ENCODE measurements at regions not wholly inside any gene's neighbourhood (a gene's known extent, or its start where the extent isn't known, plus 50 kb on each side); places are given as distances from the start of the nearest gene placed in this dataset.

- Histone ChIP-seq H3K27ac (no peak overlapping the region), H3K36me3 (no peaks in the 10 kb centered on the region), H3K4me1 (ENCODE audit: low read depth) (no peaks in the 10 kb centered on the region), H3K27me3 (no peaks in the 10 kb centered on the region), H3K4me3 (no peak overlapping the region), H3K9me3 (ENCODE audit: low read depth) (no peaks in the 10 kb centered on the region)
- no peak for TF ChIP-seq CTCF (IDR thresholded peaks at IDR 0.05; ENCODE audit: low read depth, low read length)
- no peak for DNase-seq (ENCODE audit: low read depth in 1 of 2, low spot score in 1 of 2)
Observed at GRCh38 chr5:28408651-28409050, 1370.3 kb upstream of the CDH9 start.

- DNase-seq (ENCODE audit: low read depth in 1 of 2, low spot score in 1 of 2): peak in 1 of 2 donors; percentile 35
- H3K4me3 ChIP-seq: no peak overlapping the region
- no peak overlapping the region for H3K27ac ChIP-seq
- H3K27me3 ChIP-seq: no peaks in the 10 kb centered on the region
- no peaks in the 10 kb centered on the region for H3K9me3 ChIP-seq (ENCODE audit: low read depth)
- H3K36me3 ChIP-seq: no peaks in the 10 kb centered on the region
- peaks cover under 1% of the 10 kb centered on the region for H3K4me1 ChIP-seq (ENCODE audit: low read depth)
- TF ChIP-seq CTCF (IDR thresholded peaks at IDR 0.05; ENCODE audit: low read depth, low read length): no peak
Observed at GRCh38 chr5:28408186-28408585, 1369.8 kb upstream of the CDH9 start.

GRCh38 chr5:28404363-28405071 is 1366.1 kb upstream of the CDH9 start:
- H3K9me3 ChIP-seq (ENCODE audit: low read depth): no peaks in the 10 kb centered on the region
- H3K4me3 ChIP-seq: no peak overlapping the region
- no peak for TF ChIP-seq CTCF (IDR thresholded peaks at IDR 0.05; ENCODE audit: low read depth, low read length)
- peaks cover 4% of the 10 kb centered on the region for H3K4me1 ChIP-seq (ENCODE audit: low read depth)
- no peaks in the 10 kb centered on the region for H3K27me3 ChIP-seq
- no peak overlapping the region for H3K27ac ChIP-seq
- no peak for DNase-seq (ENCODE audit: low read depth in 1 of 2, low spot score in 1 of 2)
- H3K36me3 ChIP-seq: no peaks in the 10 kb centered on the region

GRCh38 chr5:28403846-28404245 is 1365.5 kb upstream of the CDH9 start:
- Histone ChIP-seq H3K27me3 (no peaks in the 10 kb centered on the region), H3K9me3 (ENCODE audit: low read depth) (no peaks in the 10 kb centered on the region), H3K27ac (no peak overlapping the region), H3K4me3 (no peak overlapping the region), H3K4me1 (ENCODE audit: low read depth) (peaks cover 4% of the 10 kb centered on the region), H3K36me3 (no peaks in the 10 kb centered on the region)
- peak in 1 of 2 donors; percentile 3 for DNase-seq (ENCODE audit: low read depth in 1 of 2, low spot score in 1 of 2)
- no peak for TF ChIP-seq CTCF (IDR thresholded peaks at IDR 0.05; ENCODE audit: low read depth, low read length)

GRCh38 chr5:28402590-28403301 is 1364.4 kb upstream of the CDH9 start:
- H3K36me3 ChIP-seq: no peaks in the 10 kb centered on the region
- DNase-seq (ENCODE audit: low read depth in 1 of 2, low spot score in 1 of 2): peak in 1 of 2 donors; percentile 3
- H3K9me3 ChIP-seq (ENCODE audit: low read depth): no peaks in the 10 kb centered on the region
- no peak overlapping the region for H3K27ac ChIP-seq
- no peak for TF ChIP-seq CTCF (IDR thresholded peaks at IDR 0.05; ENCODE audit: low read depth, low read length)
- H3K4me1 ChIP-seq (ENCODE audit: low read depth): peaks cover 4% of the 10 kb centered on the region
- H3K27me3 ChIP-seq: no peaks in the 10 kb centered on the region
- no peak overlapping the region for H3K4me3 ChIP-seq

Data from cardiac muscle cell (in vitro differentiated cells and primary cell).